Epidermal melanocyte (primary cell): ENCODE measurements at regions not wholly inside any gene's neighbourhood (a gene's known extent, or its start where the extent isn't known, plus 50 kb on each side); places are given as distances from the start of the nearest gene placed in this dataset.
"Not testable (repeated sequence)": the region's sequence is repeated elsewhere in the genome, so short reads cannot be mapped to it uniquely, and the experiment has no call there.

Source experiments
- DNase-seq: peaks from one replicate; pipeline ENCODE4 v3.0.0; 2011; ENCODE audit warnings: low spot score; ENCODE audit not compliant: insufficient read length

DNA sequence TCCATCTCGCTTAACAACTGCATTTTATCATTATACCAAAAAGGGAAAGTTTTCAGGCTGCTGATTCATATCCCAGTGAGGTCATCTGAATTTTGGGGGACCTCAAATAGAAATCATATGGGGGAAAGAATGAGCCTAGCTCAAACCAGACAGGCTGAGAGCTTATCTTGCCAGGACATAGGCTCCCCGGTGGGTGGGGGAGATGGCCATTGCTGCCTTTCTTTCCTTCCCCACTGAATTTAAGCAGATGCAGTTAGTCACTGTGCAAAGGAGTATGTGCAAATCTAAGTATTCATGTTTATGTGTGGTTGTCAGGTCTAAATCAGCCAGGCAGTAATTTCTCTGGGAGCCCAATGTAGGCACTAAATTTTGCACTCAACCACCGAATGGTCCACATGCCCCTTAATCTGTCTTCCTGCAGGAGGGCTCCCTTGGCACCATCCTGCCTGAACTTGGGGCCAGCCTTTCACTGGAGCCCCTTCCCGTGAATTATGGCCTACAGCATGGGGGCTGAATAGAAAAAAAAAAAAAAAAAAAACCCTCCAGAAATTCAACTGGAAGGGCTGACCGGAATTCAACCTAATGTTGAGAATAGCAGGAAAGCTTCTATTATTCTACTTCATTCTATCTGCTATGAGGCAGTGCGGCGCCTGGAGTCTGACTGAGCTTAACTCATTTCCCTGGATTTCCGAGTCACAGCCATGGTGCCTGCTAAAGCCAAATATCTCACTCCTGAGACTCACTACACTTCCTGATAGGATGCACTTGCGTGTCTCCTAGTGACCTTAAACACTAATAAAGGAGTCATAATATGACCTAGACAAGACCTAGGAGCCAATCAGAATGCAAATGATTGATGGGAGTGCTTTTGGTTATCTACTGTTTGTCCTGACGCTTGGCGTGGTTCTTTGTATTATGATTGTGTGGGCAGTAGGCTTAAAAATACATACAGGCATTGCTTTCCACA is 161.5 kb upstream of the HEY2 start:
- no peak for DNase-seq

DNA sequence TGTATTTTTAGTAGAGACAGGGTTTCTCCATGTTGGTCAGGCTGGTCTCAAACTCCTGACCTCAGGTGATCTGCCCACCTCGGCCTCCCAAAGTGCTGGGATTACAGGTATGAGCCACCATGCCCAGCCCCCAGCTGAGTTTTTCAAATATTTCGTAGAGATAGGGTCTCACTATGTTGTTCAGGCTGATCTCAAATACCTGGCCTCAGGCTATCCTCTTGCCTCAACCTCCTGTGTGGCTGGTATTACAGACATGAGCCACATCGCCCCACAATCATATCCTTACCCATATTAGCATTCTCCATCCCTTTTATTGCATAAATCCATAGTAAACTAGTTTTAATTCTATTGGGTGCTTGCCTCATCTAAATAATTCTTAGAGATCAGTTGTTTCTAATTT is 157.6 kb upstream of the HEY2 start:
- DNase-seq = not testable (repeated sequence)

DNA sequence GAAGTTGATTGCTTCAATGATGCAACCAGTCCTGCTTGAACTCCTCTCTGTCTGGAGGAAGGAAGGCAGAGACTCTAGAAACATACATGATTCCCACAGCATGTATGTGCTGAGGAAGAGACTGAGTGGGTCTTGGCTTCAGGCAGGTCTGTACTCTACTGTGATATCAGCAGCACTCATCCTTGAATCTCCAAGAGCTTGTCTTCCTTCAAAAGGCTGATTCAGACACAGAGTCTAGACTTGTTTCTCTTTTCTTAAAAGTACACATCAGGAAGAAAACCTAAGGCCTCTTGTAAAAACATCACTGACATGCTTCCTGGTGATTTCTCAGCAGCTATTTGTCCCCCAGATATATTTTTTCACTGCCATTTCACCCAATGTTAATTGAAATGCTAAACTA is 155.7 kb upstream of the HEY2 start:
- DNase-seq = no peak

DNA sequence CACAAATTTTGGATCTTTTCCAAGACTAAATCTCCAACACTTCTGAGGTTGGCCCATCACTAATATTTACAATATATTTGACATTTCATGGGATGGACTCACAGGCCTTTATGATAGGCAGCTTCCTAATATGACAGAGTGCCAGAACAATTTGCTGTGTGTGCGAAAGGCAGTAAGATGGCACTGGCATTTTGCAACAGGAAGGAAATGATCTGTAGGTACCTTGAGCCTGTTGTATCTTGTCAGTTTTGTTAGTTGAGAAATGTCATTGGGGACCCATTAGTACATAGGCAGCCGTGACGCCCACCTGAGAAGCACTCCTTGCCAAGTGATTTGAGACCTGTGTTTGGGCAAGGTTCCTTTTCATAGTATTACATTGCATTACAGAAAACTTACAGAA is 153.4 kb upstream of the HEY2 start:
- DNase-seq = no peak

DNA sequence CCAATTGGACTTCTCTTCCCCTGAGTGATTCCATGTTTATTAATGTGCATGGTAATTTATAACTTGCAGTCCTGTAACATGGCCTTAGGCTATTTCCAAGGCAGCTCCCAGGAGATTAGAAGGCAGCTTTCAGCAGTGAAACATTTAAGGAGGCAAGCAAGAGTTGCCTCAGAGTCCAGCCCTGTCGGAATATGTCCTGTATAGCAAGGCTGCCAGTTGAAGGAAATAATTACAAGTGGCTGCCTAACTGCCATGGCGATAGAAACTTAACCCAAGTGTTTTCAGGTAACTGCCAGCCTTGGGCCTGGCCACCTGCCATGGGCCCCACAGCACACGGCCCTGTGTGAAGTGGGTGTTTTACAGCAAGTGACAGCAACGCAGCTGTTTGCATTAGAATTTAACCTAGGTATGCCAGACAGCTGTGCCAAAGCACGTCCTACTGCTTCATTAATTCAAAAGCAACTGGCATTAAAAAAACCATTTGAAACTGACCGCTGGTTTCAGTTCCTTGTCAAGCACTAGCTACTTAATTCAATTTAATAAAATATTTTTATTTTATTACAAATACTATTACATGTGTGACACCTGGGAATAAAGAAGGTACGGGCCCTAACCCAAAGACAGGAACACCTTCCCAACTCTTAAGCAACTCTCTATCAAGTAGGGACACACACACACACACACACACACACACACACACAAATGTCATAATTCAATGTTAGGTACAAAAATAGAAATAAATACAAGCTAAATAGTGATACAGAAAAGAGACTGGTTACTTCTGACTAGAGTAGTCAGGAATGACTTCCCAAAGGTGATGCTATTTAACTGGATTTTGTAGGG is 151.8 kb upstream of the HEY2 start:
- no peak for DNase-seq

DNA sequence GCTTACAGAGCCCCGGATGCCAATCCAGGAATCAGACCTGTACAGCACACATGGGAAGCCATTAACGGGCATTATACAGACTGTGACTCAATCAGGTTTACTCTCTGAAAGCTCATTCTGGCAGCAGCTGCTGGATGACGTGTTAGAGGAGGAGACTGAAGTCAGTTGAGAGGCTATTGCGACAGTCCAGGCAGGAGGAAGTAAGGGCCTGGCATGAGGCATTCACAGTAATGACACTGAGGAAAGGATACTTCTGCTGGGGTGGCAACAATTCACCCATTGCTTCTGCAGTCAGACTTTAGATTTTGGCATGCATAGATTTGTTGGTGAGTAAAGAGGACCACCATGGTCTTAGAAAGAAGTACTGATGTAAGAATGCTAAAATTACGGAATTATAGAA is 151.0 kb upstream of the HEY2 start:
- no peak for DNase-seq

DNA sequence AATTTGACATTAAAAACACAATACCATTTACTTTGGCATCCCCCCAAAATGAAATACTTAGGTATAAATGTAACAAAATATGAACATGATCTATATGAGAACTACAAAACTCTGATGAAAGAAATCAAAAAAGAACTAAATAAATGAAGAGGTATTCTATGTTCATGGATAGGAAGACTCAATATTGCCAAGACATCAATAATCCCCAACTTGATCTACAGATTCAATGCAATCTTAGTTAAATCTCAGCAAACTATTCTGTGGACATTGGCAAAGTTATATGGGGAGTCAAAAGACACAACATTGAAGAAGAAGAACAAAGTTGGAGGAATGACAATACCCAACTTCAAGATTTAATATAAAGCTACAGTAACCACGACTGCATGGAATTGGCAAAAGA is 145.2 kb upstream of the HEY2 start:
- no peak for DNase-seq

DNA sequence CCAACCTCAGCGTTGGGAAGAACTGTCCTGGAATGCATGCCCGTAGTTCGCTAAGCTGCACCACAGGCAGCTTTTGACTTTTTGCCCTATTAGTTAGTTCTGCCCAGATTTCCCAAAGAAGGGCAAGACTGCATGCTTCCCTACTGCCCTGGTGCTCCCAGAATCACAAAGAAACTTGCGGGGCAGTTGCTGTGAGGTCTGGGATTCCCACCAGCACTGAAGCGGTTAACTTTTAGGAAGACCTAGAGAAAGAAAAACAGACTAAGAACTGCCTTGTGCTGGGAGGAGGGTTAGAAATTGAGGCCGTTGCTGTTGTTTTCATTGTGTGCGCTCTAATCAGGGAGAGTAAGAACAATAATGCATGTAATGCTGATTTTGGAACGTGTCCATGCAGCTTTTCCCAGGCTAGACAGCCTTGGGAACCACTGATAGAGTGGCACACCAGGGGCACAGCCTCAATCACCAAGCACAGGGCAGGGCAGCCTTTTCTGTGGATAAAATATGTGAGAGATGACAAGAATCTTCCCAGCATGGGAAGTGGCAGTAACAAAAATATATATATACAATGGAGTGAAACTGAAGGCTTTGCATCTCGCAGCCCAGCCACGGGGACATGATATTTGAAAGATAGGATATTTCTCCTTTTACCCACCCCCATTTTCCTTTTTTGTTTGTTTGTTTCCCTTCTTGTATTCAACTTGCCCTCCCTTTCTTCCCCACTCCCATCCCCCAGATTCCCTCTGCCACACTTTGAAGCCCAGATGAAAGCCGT is 137.7 kb upstream of the HEY2 start:
- no peak for DNase-seq

DNA sequence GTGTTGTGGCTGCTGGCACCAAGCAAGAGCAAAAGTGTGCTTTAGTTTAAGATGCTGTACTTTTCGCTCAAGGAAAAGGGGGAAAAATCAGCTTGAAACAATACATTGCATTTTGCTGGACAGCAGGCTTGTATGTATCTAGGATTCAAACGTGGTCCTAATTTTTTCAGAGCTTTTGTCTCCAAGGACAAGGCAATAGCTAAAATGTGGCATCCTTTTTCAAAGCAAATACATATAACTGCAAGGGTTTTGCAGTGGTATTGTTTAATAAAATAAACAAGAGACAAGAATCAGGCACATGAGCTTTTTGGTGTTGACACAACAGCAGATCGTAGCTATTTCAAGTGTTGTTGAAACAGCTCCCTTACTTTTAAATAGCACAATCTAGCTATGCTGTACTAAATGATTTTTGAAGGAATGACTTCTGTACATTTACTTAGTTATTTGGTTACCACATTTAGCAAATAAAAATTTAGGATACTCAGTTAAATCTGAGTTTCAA is 137.0 kb upstream of the HEY2 start:
- no peak for DNase-seq

DNA sequence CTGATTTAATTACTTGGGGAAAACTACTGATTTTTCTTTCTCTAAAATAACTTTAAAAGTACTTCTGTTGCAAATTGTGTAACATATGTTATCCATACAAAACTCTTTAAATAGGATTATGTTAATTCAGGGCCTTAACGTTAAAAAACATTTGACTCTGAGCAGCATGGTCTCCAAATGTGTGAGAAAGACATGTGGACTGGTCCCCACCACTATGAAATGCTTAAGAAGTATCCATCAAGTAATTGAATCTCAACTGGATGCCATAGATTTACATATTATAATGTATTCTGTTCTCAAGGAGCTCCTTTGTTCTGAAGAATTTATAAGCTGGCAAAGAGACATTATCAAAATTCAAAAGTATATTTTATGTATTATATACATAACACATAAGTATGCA is 130.8 kb upstream of the HEY2 start:
- DNase-seq = no peak

DNA sequence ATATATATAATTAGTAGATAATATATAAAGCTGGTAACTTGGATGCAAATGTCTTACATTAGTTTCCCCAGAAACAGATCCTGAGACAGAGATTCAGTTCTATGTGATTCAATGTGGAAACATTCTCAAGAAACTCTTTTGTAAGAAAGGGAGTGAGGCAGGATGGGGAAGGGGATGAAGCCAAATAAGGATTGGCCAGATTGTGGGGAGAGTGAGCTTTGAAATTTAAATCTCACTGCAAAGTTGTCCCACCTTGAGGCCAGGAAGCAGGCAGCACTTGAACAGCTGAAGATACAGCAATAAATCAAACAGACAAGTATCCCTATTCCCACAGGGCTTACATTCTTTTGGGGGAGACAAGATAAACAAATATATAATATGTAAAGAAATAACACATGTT is 126.3 kb upstream of the HEY2 start:
- no peak for DNase-seq

DNA sequence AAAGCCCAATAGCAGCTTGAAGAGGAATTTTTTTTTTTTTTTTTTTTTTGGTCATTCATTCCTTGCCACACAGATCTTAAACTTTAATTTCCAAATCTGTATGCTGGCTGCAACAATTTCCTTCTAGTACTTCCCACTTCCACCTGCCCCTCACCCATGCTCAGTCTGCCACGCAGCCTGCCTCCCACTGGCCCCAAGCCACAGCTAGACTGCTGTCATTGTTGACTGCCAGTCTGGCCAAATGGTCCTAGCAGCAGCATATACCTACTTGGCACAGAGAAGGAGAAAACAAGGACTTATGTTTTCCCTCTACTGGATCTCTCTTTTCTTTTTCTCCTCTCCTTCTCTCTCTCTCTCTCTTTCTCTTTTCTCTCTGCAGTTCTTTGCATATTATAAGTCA is 118.3 kb upstream of the HEY2 start:
- DNase-seq = no peak

DNA sequence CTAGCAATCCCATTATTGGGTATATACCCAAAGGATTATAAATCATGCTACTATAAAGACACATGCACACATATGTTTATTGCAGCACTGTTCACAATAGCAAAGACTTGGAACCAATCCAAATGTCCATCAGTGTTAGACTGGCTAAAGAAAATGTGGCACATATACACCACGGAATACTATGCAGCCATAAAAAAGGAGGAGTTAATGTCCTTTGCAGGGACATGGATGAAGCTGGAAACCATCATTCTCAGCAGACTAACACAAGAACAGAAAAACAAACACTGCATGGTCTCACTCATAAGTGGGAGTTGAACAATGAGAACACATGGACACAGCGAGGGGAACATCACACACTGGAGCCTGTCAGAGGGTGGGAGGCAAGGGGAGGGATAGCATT is 113.4 kb upstream of the HEY2 start:
- DNase-seq = not testable (repeated sequence)

DNA sequence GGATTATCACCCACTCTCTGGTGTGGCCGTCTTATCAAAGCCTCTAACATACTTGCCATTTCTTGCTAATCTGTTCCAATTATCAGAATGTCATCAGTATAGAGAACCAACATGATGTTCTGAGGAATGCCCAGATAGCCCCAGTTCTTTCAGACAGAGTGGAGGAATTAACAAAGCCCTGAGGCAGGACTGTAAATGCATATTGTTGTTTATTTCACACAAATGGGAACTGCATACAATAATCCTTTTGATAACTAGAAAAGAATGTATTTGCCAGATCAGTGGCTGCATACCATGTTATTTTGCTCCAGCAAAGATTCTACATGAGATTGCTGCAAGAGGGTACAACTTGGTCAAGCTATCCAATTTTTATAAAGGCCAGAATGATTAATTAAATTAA is 112.8 kb upstream of the HEY2 start:
- peak; percentile 50 for DNase-seq

DNA sequence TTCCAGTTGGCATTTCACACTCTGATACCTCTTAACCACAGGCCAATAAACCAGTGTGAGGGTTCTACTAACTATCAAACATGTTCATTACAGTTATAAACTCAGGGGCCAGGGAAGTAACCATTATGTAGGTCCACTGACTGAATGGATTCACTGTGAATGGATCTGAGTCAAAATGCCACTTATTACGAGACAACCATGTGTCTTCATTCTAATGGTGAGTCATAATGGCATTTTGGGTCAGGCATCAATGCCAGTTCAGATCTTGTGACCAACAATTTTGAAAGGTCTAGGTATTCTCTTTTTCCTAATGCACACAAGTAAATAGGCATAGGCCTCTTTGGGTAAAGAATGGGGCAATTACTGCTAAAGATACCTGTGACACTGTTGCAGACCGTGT is 112.2 kb upstream of the HEY2 start:
- DNase-seq = no peak

DNA sequence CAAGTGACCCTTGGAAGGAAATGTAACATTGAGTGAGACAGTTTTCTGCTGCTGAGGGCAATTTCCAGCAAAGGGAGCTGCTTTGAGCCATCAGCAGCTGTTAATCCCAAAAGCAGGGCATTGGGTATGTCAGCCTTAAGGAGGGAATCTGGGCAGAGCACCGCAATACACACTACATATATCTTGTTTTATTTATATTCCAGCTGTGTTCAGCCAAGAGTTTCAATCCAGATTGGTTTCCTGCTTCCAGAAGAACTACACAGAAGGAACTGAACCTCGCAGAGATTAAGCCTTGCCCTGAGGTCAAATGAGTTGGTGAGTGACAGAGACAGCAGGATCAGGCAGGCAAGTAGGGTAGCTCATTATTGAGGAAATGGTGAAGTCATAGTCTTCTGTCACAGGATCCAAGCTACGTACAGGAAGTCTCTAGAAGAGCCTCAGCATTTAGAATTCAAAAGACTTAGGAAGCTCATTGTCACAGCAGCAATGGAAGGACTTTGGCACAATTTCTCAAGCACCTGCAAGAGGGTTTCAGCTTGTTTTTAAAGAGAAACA is 109.9 kb upstream of the HEY2 start:
- no peak for DNase-seq

DNA sequence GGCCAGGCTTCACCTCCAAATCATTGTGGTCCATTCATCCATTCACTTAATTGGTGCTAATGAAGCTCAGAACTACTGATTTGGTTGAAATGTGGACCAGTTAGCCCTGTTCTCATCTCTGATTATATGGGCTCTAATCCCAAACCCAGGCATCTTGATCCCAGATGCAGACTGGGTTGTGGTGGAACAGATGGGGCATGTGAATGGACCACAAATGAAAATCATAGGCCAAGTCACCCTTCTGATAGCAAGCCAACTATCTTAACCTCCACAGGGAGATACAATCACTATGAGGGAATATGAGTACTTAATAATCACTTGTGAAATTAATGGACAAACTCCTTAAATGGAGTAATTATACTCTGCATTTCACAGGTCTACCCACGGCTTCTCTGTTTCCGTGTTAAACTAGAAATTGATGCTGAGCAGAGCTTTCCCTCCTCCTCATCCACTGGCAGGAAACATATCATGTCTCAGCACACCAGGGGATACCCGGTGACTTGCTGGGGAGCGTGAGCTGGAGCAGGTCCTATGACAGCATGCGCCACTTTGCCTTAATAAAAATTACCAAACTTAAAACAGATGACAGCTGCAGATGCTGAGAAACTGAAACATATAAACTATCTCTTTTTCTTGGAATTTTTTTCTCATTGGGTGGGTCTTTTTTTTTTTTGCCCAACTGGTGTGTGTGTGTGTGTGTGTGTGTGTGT is 108.8 kb upstream of the HEY2 start:
- DNase-seq = peak; percentile 22

DNA sequence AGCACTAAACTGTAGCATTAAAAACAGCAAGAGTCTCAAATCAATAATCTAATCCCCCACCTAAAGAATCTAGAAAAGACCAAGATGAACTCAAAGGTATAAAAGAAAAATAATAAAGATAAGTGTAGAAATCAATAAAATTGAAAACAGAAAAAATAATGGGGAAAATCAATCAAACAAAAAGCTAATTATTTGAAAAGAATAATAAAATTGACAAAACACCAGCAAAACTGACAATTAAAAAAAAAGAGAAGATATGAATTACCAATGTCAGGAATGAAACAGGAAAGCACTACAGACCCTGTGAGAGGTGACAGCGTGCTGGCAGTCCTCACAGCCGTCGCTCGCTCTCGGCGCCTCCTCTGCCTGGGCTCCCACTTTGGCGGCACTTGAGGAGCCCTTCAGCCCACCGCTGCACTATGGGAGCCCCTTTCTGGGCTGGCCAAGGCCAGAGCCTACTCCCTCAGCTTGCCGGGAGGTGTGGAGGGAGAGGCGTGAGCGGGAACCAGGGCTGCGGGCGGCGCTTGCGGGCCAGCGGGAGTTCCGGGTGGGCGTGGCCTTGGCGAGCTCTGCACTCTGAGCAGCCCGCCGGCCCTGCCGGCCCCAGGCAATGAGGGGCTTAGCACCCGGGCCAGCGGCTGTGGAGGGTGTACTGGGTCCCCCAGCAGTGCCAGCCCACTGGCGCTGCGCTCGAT is 105.3 kb upstream of the HEY2 start:
- not testable (repeated sequence) for DNase-seq

DNA sequence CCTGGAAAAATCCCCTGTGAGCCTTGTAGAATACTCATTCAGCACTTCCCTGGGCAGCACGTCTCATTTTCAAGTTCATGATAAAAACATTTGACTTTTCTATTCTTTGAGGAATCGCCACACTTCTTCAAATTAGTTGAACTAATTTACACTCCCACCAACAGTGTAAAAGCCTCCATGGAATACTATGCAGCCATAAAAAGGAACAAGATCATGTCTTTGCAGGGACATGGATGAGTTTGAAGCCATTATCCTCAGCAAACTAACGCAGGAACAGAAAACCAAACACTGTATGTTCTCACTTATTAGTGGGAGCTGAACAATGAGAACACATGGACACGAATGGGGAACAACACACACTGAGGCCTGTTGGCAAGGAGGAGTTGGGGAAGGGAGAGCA is 102.0 kb upstream of the HEY2 start:
- no peak for DNase-seq

DNA sequence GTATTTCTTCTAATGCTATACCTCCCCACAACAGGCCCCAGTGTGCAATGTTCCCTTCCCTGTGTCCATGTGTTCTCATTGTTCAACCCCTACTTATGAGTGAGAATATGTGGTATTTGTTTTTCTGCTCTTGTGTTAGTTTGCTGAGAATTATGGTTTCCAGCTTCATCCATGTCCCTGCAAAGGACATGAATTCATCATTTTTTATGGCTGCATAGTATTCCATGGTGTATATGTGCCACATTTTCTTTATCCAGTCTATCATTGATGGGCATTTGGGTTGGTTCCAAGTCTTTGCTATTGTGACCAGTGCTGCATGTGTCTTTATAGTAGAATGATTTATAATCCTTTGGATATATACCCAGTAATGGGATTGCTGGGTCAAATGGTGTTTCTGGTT is 95.7 kb upstream of the HEY2 start:
- DNase-seq = not testable (repeated sequence)
